Right lobe of liver (tissue), 4 donors: ENCODE measurements at regions not wholly inside any gene's neighbourhood (a gene's known extent, or its start where the extent isn't known, plus 50 kb on each side); places are given as distances from the start of the nearest gene placed in this dataset.
"Not testable (repeated sequence)": the region's sequence is repeated elsewhere in the genome, so short reads cannot be mapped to it uniquely, and the experiment has no call there.

Experiments
- CTCF ChIP-seq, 4 donors: fragments of 200-600 bp in 3 of 4; fragments of 450-650 bp in 1 of 4; IDR thresholded peaks; one replicate each; pipeline versions ENCODE4 v1.5.1 to v1.8.0; 2016 to 2022; ENCODE audit warnings: antibody characterized with exemption in 4 of 4, mild to moderate bottlenecking in 2 of 4
- POLR2A ChIP-seq: fragments of 450-650 bp; IDR thresholded peaks from one replicate; pipeline ENCODE4 v1.6.1; 2017; ENCODE audit warnings: antibody characterized with exemption, mild to moderate bottlenecking
- donor health status: DM: no; HTN: no; CAD: no.
- donor health status: DM: no; HTN: no; CAD: no.
- donor health status: DM: no; HTN: yes; CAD: no.

DNA sequence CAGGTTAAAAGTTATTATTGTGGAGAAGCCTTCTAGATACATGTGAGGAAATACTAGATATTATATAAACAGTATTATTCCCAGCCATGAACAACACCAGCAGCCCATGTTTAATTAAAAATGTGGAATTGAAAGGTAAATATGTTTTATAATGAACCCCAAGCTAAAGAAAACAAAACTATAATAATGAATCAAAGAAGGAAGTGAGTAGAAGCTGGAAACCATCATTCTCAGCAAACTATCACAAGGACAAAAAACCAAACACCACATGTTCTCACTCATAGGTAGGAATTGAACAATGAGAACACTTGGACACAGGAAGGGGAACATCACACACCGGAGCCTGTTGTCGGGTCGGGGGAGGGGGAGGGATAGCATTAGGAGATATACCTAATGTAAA is 167.6 kb upstream of the CXXC4 start:
- not testable (repeated sequence) for TF ChIP-seq CTCF (IDR thresholded peaks at IDR 0.05); POLR2A
